Immature natural killer cell (primary cell): ENCODE measurements at regions not wholly inside any gene's neighbourhood (a gene's known extent, or its start where the extent isn't known, plus 50 kb on each side); places are given as distances from the start of the nearest gene placed in this dataset.

Experiments
- DNase-seq, 3 donors: peaks; one replicate each; pipeline ENCODE4 v3.0.0; 2022; ENCODE audit warnings: mixed read lengths in 1 of 3
- H3K27ac Mint-ChIP-seq, 6 donors: one replicate each; pipeline ENCODE4 v1.8.0; 2020; ENCODE audit warnings: mixed read lengths in 6 of 6, mild to moderate bottlenecking in 5 of 6, inconsistent platforms in 4 of 6, moderate library complexity in 3 of 6
- H3K27me3 Mint-ChIP-seq, 3 donors: one replicate each; pipeline ENCODE4 v1.8.0; 2020 to 2021; ENCODE audit warnings: low read depth in 3 of 3, mild to moderate bottlenecking in 3 of 3, mixed read lengths in 3 of 3, moderate library complexity in 3 of 3, inconsistent platforms in 1 of 3
- H3K36me3 Mint-ChIP-seq, 3 donors: one replicate each; pipeline ENCODE4 v1.8.0; 2020; ENCODE audit warnings: mixed read lengths in 3 of 3, inconsistent platforms in 2 of 3, mild to moderate bottlenecking in 2 of 3
- H3K4me1 Mint-ChIP-seq, 2 donors: one replicate each; pipeline ENCODE4 v1.8.0; 2020; ENCODE audit warnings: inconsistent platforms in 2 of 2, mild to moderate bottlenecking in 2 of 2, mixed read lengths in 2 of 2, moderate library complexity in 1 of 2
- H3K4me3 Mint-ChIP-seq, 5 donors: one replicate each; pipeline ENCODE4 v1.8.0; 2020; ENCODE audit warnings: mild to moderate bottlenecking in 5 of 5, mixed read lengths in 5 of 5, inconsistent platforms in 3 of 5, moderate library complexity in 3 of 5
- H3K9me3 Mint-ChIP-seq, 6 donors: one replicate each; pipeline ENCODE4 v1.8.0; 2020; ENCODE audit warnings: mild to moderate bottlenecking in 6 of 6, mixed read lengths in 6 of 6, inconsistent platforms in 4 of 6, moderate library complexity in 3 of 6

GRCh38 chr2:21910832-21911507 lies 787.2 kb downstream of the TDRD15 start:
- peaks cover 11 to 48% (median 20%) of the 10 kb centered on the region in 6 donors for H3K9me3 Mint-ChIP-seq
- no peaks in the 10 kb centered on the region for H3K4me1 Mint-ChIP-seq
- DNase-seq = no peak
- H3K4me3 Mint-ChIP-seq = no peak overlapping the region
- H3K36me3 Mint-ChIP-seq = peaks cover 0 to 5% (median 0%) of the 10 kb centered on the region in 3 donors
- H3K27ac Mint-ChIP-seq = no peak overlapping the region
- H3K27me3 Mint-ChIP-seq = no peaks in the 10 kb centered on the region

- peaks cover 11 to 52% (median 19%) of the 10 kb centered on the region in 6 donors for H3K9me3 Mint-ChIP-seq
- no peaks in the 10 kb centered on the region for H3K4me1 Mint-ChIP-seq
- H3K27me3 Mint-ChIP-seq = no peaks in the 10 kb centered on the region
- no peak overlapping the region for H3K4me3 Mint-ChIP-seq
- DNase-seq = no peak
- H3K36me3 Mint-ChIP-seq = peaks cover 0 to 5% (median 0%) of the 10 kb centered on the region in 3 donors
- no peak overlapping the region for H3K27ac Mint-ChIP-seq
These were observed 788.6 kb downstream of the TDRD15 start for GRCh38 chr2:21912405-21912804.

DNA sequence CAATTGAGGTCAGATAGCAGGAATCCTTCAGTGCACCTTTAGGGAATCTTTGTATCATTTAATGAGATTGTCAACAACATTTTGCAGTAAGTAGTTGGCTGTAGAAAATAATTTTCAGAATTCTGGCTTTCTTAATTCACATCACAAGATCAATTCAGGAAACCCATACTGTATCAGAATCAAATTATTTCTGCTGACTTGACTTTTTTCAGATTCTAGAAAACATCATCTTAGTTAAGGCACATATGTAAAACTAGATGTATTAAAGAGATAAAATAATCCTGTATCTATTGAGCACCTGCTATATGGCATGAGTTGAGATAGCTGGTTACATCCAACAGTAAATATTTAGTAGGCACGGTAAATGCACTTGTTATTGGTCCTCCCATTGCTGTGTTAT lies 791.4 kb downstream of the TDRD15 start:
- Mint-ChIP-seq H3K4me3 (no peak overlapping the region), H3K36me3 (peaks cover 0 to 5% (median 0%) of the 10 kb centered on the region in 3 donors), H3K9me3 (peaks cover 7 to 47% (median 18%) of the 10 kb centered on the region in 6 donors), H3K27ac (no peak overlapping the region), H3K4me1 (no peaks in the 10 kb centered on the region), H3K27me3 (no peaks in the 10 kb centered on the region)
- no peak for DNase-seq

GRCh38 chr2:21916934-21917522 lies 793.3 kb downstream of the TDRD15 start:
- no peak overlapping the region for H3K27ac Mint-ChIP-seq

GRCh38 chr2:21920721-21921120 lies 797.0 kb downstream of the TDRD15 start:
- H3K27ac Mint-ChIP-seq = no peak overlapping the region
- DNase-seq = no peak
- no peaks in the 10 kb centered on the region for H3K27me3 Mint-ChIP-seq
- no peaks in the 10 kb centered on the region for H3K36me3 Mint-ChIP-seq
- H3K4me3 Mint-ChIP-seq = no peak overlapping the region
- H3K4me1 Mint-ChIP-seq = no peaks in the 10 kb centered on the region
- peaks cover 1 to 39% (median 19%) of the 10 kb centered on the region in 6 donors for H3K9me3 Mint-ChIP-seq

More at GRCh38 chr2:21916934-21917522, 793.3 kb downstream of the TDRD15 start:
- Mint-ChIP-seq H3K27me3 (no peaks in the 10 kb centered on the region), H3K9me3 (peaks cover 3 to 34% (median 16%) of the 10 kb centered on the region in 6 donors), H3K4me1 (no peaks in the 10 kb centered on the region), H3K4me3 (no peak overlapping the region), H3K36me3 (peaks cover 0 to 5% (median 0%) of the 10 kb centered on the region in 3 donors)
- DNase-seq = no peak

DNA sequence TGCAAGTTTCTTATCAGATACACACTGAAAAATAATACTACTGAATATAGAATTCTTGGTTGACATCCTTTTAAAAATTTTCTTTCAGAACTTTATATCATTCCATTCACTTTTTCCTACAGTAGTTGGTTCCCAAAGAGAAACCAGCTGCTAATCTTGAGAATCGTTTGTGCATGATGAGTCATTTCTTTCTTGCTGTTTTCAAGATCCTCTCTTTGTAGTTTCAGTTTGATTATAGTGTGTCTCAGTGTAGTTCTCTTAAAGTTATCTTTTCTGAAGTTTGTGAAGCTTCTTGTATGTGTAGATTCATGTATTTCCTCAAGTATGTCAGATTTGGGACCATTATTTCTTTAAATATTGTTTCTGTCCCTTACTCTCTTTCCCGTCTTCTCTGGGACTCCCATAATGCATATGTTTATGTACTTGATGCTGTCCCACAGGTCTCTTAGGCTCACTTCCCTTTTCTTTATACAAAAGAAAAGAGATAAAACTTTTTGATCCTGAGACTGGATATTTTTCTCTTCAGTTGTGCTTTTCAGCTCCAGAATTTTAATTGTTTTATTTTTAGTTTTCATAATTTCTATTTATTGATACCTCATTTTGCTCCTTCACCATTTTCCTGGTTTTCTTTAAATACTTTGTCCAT lies 801.0 kb downstream of the TDRD15 start:
- H3K27me3 Mint-ChIP-seq = no peaks in the 10 kb centered on the region
- no peak overlapping the region for H3K27ac Mint-ChIP-seq
- H3K4me3 Mint-ChIP-seq = no peak overlapping the region
- no peaks in the 10 kb centered on the region for H3K36me3 Mint-ChIP-seq
- no peak for DNase-seq
- no peaks in the 10 kb centered on the region for H3K4me1 Mint-ChIP-seq
- peaks cover 10 to 46% (median 25%) of the 10 kb centered on the region in 6 donors for H3K9me3 Mint-ChIP-seq

GRCh38 chr2:21928292-21928691 lies 804.5 kb downstream of the TDRD15 start:
- DNase-seq = no peak
- H3K27me3 Mint-ChIP-seq = no peaks in the 10 kb centered on the region
- H3K4me1 Mint-ChIP-seq = no peaks in the 10 kb centered on the region
- no peak overlapping the region for H3K4me3 Mint-ChIP-seq
- H3K9me3 Mint-ChIP-seq = peaks cover 13 to 51% (median 30%) of the 10 kb centered on the region in 6 donors
- H3K27ac Mint-ChIP-seq = no peak overlapping the region
- peaks cover 0 to 5% (median 0%) of the 10 kb centered on the region in 3 donors for H3K36me3 Mint-ChIP-seq

DNA sequence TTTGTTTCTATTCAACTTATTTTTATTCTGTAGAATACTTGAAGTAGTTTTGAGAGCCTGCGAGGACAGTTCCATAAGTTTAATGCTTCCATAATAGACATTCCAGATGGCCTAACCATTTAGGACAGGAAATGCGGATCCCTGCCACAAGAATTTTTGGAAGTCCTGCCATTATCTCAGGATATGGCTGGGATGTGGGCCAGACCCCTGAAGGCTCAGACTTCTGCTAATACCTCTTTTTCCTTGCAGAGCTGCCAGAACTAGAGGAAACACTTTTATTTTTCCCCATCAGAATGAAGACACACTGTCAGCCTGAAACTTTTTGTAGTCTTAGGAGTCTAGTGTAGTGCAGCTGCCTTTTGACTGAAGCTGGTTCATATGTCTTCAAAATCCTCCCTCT lies 806.5 kb downstream of the TDRD15 start:
- Mint-ChIP-seq H3K27me3 (no peaks in the 10 kb centered on the region), H3K4me1 (no peaks in the 10 kb centered on the region), H3K36me3 (peaks cover 0 to 5% (median 0%) of the 10 kb centered on the region in 3 donors), H3K27ac (no peak overlapping the region), H3K9me3 (peaks cover 14 to 50% (median 27%) of the 10 kb centered on the region in 6 donors), H3K4me3 (no peak overlapping the region)
- DNase-seq = no peak

DNA sequence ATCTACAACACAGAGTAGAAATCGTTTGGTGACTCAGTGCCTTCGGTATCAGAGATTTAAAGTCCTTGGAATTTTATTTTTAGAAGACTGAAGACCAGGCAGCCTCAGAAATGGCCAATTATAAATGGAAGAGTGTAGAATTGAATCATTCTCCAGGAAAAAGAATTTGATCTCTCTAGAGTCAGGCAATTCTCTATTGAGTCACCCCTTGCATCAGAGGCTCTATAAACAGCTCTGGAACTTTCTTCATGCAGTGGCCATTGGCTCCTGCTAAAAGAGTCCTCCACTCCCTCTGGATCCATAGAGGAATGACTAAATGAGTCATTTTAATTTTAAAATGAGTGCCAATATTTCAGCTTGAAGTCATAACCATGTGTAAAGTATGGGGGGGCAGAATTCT lies 816.2 kb downstream of the TDRD15 start:
- no peak overlapping the region for H3K27ac Mint-ChIP-seq
- peaks cover 11 to 42% (median 18%) of the 10 kb centered on the region in 6 donors for H3K9me3 Mint-ChIP-seq
- H3K36me3 Mint-ChIP-seq = no peaks in the 10 kb centered on the region
- no peak overlapping the region for H3K4me3 Mint-ChIP-seq
- H3K4me1 Mint-ChIP-seq = no peaks in the 10 kb centered on the region
- no peak for DNase-seq
- H3K27me3 Mint-ChIP-seq = no peaks in the 10 kb centered on the region

DNA sequence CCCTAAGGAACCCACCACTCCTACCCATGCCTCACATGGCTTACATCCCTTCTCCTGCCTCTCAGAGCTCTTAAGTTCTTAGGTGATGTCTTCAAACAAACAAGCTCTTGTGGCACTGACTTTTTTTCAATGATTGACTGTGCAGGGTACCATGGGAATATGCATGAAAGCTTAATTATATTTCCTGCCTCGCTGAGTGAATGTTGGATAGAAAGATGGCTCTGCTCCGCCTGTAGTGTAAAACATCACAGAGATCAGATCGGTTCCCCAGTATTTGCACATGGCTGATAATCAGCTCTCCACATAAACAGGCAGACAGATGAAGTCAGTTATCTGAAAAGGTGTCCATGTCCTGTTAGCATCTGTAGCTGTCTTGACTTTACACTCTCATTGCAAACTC lies 820.8 kb downstream of the TDRD15 start:
- H3K36me3 Mint-ChIP-seq = no peaks in the 10 kb centered on the region
- H3K27ac Mint-ChIP-seq = no peak overlapping the region
- H3K4me3 Mint-ChIP-seq = no peak overlapping the region
- DNase-seq = no peak
- peaks cover 14 to 45% (median 22%) of the 10 kb centered on the region in 6 donors for H3K9me3 Mint-ChIP-seq
- no peaks in the 10 kb centered on the region for H3K4me1 Mint-ChIP-seq
- H3K27me3 Mint-ChIP-seq = peaks cover 0 to 3% (median 0%) of the 10 kb centered on the region in 3 donors

GRCh38 chr2:21945658-21946057 lies 821.9 kb downstream of the TDRD15 start:
- DNase-seq = no peak
- Mint-ChIP-seq H3K4me1 (no peaks in the 10 kb centered on the region), H3K9me3 (peaks cover 12 to 38% (median 22%) of the 10 kb centered on the region in 6 donors), H3K27ac (no peak overlapping the region), H3K36me3 (no peaks in the 10 kb centered on the region), H3K4me3 (no peak overlapping the region), H3K27me3 (peaks cover 0 to 3% (median 0%) of the 10 kb centered on the region in 3 donors)

DNA sequence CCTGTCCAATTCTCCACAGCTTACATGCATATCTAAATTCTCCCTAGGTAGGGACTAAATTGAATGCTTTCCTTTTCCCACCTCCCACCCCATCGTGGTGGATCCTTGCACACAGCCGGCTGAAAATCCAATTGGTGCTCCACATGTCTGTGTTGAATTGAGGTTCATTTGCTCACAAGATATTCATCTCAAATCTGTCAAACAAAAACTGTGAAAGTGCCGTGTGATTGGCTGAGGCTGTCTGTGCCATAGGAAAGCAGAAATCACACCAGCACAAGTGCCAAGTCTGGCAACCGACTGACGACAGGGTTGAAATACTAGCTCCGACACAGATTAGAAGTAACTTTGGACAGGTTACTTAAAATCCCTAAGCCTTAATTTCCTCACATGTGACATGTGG lies 823.3 kb downstream of the TDRD15 start:
- no peak overlapping the region for H3K4me3 Mint-ChIP-seq
- no peaks in the 10 kb centered on the region for H3K4me1 Mint-ChIP-seq
- no peak for DNase-seq
- peaks cover 0 to 3% (median 0%) of the 10 kb centered on the region in 3 donors for H3K27me3 Mint-ChIP-seq
- H3K27ac Mint-ChIP-seq = no peak overlapping the region
- no peaks in the 10 kb centered on the region for H3K36me3 Mint-ChIP-seq
- peaks cover 8 to 45% (median 21%) of the 10 kb centered on the region in 6 donors for H3K9me3 Mint-ChIP-seq

DNA sequence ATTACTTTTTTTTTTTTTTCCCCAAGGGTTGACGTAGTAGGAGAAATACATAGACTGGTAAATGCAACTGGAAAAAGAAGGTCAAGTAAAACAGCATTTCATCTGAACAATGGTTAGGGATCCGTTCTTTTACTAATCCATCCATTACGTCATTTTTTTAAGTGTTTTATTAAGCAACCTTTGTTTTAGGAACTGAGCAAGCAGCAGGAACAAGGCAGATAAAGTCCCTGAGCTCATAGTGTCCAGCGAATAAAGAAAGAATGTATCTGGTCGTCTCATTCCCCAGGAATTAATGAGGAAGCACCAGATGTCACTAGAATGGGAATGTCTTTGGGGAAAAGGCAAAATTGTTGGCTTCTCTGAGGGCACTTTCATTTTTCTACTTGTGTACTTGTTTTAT lies 842.4 kb downstream of the TDRD15 start:
- DNase-seq = no peak
- Mint-ChIP-seq H3K4me1 (no peaks in the 10 kb centered on the region), H3K36me3 (no peaks in the 10 kb centered on the region), H3K27ac (no peak overlapping the region), H3K9me3 (peaks cover 6 to 35% (median 14%) of the 10 kb centered on the region in 6 donors), H3K27me3 (peaks cover 0 to 1% (median 0%) of the 10 kb centered on the region in 3 donors), H3K4me3 (no peak overlapping the region)

DNA sequence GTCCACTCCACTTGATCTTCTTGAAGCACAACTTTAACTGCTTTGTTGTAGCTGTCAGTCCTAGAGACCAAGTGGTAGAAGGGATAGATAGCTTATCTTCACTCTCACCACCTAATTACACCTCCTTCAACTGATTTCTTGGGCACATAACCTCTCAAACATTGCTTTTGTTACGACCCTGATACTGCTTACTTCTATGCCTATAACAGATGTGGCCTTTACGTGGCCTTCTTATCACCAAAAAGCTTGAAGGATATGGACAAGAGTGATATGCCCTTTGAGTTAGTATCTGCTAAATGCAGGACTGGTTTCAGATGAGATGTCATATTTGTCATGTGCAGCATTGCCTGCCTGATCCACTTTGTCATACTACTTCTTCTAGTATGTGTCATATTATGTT lies 847.2 kb downstream of the TDRD15 start:
- DNase-seq = no peak
- H3K36me3 Mint-ChIP-seq = no peaks in the 10 kb centered on the region

More for the DNA sequence above, 847.2 kb downstream of the TDRD15 start:
- Mint-ChIP-seq H3K9me3 (peaks cover 2 to 48% (median 16%) of the 10 kb centered on the region in 6 donors), H3K27ac (no peak overlapping the region), H3K4me1 (no peaks in the 10 kb centered on the region), H3K4me3 (no peak overlapping the region), H3K27me3 (peaks cover 0 to 2% (median 1%) of the 10 kb centered on the region in 3 donors)
